Activated CD4-positive, alpha-beta T cell treated with anti-CD3 and anti-CD28 coated beads, Interleukin-2, amount 50 U/mL, for 24 hours (primary cell): ENCODE measurements at regions not wholly inside any gene's neighbourhood (a gene's known extent, or its start where the extent isn't known, plus 50 kb on each side); places are given as distances from the start of the nearest gene placed in this dataset.

Experiments used
- DNase-seq, 2 donors: peaks; one replicate each; pipeline ENCODE4 v3.0.0-alpha.2; 2020; ENCODE audit warnings: low read depth in 1 of 2, low spot score in 1 of 2

DNA sequence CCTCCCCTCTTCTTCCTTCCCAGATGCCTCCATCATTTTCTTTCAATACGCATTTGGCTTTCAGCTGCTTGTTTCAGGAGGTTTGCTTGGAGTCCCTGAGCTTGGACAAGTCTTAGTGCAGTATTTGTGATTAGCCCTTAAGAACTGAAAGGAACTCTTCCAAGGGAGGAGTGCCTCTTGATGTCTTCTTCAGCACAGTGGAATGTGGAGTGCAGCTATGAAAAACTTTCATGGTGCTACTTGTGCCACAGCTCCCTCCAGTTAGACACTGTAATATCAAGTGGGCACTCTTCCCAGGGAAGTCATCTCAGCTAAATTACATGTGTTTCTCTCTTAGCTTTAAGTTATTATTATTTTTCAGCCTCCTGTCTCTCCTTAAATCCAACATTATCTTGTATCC, 173.1 kb downstream of the NECTIN3 start:
- DNase-seq: no peak

DNA sequence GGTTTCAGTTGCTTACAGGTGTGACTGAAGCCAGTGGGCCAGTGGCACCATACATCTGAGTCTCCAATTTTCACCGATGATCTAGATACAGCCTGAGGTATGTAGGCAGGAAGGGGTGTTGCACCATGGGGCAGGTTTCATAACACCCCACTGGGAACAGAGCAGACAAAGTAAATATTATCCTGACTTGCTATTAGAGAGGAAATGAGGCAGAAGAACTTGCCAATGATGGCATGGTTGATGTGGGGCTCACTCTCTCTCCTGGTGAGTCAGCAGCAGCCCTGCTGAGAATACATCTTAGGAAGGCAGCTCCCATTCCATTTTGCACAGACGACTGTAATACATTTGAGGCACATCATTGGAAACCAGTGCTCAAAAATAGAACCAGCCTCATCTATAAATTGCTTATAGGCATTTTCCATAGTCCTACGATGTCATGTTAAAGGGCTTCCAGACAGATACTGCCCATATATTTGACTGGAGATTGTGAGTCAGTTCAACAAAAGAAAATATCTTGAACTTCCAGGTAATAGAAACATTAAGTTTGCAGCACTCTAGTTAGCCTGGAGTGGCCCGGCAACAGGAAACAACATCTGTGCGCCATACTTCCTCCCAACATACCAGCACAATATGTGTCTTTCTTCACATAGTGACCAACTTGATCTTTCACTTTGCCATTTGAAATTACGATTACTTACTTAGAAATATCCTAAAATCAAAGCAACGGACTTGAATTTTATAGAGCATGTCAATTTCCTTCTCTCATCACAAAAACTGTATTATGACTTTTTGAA, 175.5 kb downstream of the NECTIN3 start:
- no peak for DNase-seq

DNA sequence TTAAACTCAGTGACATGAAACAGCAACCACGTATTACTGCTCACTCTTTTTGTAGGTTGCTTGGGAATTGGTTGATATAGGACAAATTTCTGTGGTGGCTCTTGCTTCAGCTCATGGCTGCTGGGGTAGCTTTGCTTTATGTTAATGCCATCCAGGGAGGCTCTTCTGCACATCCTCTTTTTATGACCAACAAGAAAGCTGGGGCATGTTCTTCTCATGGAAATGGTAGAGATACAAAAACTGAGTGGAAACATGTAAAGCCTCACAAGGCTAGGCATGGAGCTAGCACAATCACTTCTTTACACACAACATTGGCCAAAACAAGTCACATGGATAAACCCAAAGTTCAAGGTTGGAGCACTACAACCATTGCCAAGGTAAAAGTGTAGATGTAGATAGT, 176.8 kb downstream of the NECTIN3 start:
- DNase-seq: no peak

DNA sequence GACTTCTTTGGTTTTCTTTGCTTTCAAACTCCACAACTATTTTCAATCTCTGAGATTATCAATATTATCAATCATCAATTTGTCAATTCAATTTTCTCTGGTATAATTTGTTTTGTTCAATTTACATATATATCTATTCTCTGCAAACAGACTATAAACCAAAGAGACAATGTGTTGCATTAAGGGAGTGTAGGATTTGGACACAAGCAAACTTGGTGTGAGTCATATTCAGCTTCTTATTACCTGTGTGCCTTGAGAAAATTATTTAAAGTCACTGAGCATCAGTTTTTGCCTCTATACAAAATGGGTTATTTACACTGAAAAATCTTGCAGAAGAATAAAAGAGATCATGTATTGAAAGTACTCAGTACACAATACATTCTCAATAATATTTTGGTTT, 177.8 kb downstream of the NECTIN3 start:
- DNase-seq: no peak

DNA sequence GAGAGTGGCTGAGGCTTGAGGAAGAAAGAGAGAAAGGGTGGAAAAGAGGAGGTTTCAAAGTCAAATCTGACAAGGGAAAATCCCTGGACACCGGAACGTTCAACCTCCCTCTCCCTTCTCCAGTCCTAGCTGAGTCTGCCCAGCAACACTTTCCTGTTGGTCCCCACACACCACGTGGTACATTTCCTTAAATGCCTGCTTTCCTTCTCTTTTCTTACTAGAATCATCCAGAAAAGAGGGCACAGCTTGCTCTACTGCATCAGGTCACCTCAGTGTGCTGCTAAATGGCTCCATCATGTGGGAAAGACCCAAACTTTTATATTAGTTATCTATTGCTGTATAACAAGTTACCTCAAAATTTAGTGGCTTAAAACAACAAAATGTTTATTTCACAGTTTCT, 181.2 kb downstream of the NECTIN3 start:
- DNase-seq: no peak

DNA sequence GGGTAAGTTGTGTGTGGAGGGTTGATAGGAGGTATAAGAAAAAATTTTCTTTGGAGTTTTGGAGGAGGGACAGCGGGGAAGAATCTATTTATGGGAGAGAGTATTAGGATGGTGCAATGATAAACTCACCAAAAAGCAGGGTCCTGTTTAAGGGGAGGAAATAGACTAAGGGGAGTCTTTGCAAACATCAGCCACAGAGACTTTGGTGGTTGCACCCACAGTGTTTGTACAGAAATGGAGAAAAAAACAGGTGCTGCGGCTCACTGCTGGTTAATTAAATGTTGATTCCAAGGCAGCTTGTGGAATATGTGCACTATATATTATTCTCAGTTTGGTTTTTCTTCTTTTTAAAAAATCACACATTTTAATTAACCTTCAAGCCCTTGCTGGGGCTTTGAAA, 182.1 kb downstream of the NECTIN3 start:
- DNase-seq: no peak

DNA sequence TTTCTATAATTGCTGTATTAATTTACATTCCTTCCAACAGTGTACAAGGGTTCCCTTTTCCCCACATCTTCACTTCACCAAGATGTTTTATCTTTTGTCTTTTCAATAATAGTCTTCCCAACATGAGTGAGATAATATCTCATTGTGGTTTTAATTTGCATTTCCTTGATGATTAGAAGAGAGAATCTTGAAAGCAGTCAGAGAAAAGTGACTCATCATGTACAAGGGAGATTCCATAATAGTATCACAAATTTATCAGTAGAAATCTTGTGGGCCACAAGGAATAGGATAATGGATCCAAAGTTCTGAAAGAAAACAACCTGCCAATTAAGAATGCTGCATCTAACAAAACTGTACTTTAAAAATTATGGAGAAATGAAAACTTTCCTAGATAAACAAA, 189.3 kb downstream of the NECTIN3 start:
- no peak for DNase-seq

DNA sequence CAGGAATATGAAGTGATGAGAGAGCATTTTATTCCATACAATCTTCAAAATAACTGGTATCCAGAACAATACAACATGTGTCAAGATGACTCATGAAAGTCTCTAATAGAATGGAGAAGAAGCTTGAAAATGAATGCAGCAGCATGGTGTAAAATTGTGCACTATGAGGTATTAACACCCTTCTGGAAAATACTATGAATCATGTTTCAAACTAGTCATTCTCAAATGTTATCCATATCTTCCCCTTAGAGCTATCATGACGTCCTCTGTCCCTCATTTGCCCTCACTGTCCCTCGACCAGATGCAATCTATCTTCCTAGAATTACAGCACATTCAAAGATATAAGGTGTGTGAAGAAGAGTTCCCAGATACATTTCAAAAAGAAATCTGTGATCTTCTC, 198.2 kb downstream of the NECTIN3 start:
- DNase-seq: no peak

DNA sequence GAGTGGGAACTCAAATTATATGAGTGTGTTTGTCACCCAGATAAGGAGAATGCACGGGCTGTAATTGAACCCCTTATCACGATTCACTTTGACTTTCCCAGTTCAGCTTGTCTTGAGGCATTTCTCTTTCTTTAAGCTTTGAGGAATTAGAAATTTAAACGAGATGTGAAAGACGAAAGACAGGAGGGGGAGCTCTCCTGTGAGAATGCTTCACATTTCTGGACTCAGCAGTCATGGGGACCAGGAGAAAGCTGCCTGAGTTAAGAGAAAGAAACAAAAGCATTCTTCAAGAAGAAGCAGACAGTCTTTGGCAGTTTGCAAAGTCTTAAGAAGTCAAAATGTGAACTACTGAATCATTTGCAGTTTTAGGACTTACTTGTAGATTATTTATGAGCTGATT, 205.6 kb downstream of the NECTIN3 start:
- no peak for DNase-seq

DNA sequence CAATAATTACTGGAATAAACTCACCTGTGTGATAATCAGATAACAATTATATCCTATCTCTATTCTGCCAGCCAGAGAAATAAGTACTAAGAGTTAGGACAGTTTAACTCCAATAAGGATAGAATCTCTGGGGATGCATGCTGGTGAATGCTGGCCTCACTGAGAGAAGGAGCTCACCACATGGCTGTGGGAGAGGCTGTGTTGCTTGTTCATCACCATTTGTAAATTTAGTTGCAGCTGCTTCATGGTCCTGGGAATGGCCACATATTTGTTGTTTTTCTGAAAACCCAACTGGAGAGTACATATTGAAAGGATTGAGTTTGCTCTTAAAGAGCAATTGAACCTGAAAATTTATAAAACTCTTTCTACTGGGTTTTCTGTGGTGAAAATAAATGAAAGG, 207.3 kb downstream of the NECTIN3 start:
- no peak for DNase-seq

DNA sequence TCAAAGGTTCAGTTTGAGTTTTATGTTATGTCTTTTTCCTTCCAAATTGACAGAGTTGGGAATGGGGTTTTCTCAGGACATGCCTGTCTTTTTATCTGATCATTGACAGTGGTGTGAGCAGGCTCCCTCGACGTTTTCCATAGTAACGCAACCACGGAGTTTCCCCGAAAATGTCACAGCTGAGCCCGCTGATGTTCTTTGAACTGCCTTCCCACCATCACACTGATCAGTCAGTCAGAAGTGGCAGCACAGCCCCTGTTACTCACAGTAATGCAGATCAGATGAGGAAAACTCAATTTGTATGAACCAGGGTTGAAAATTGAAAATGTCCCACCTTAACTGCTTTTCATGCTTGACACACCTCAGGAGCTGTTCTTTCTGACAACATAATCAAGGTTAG, 210.4 kb downstream of the NECTIN3 start:
- no peak for DNase-seq

DNA sequence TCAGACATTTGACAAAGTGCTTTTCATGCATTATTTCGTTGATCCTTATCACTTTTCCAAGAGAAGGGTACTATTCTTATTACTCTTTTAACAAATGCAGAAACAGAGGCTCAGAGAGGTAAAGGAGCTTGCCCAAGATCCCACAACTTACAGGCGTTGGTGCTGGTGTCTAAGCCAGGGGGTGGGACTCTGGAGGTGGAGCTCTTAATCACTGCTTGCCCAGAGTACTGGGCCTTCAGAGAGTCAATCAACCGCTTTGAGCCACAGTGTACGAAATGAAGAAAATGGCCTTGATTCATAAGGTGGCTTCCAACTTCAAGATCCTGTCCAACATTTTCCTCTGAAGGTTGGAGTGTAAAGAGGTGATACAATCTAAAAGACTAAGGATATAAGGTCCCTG, 211.5 kb downstream of the NECTIN3 start:
- DNase-seq: no peak

DNA sequence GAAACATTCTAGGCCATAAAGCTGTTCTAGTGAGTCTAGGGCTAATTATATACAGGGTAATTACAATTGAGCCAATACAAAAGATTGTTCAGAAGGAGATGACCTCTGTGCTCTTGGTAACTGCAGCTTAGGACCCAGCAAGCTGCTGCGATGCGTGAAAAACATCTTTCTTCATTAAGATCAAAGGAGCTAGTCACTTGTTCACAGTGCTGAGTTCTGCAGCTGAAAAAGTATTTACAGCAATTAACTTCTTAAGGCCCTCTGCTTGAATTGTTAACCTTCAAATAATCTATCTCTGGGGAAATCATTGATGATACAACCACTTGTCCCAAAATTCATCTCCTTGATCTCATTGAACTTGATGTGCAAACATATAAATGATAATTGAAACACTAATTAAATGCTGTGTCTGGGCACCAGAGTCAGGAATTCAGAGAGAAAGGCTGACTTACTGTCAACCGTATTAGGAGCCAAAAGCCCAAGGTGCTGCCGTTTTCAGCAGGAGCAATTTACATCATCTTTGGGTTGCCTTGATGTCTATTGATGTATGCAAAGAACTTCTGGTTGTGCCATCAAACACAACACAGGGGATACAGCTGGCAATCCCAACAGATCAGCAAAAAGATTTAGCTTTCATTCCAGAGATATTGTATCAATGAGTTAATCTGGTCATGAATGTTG, 213.0 kb downstream of the NECTIN3 start:
- no peak for DNase-seq

DNA sequence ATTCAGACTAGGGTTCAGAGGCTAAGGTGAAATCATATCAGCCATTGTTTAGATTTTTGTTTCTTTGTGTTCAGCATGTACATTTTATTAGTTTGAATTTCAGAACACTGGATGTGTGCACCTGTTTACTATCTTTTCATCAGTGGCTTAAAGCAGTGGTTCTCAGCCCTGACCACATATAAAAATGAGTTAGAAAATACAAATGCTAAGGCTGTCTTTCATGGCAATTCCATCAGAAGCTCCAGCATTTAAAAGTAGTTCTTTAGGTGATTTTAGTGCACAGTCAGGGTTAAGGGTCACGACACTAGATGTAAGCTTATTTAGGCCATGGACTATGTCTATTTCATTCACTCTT, 213.5 kb downstream of the NECTIN3 start:
- no peak for DNase-seq

DNA sequence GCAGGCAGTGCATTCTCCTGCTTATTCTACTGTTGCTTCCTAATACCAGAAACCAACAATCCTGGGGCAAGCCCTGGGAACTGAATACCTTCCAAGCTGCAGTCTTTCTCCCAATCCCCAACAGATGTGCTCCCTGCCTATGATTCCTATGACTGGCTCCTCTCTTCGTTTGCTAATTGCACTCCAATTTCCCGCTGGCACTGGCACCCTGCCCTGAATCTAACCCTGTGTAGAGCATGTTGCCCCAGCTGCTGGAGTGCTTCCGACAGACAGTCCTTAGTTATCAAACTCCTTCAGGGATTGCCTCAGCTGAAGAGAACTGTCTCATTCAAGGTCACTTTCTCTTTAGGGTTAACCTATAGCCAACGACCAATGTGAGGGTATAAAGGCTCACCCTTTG, 214.1 kb downstream of the NECTIN3 start:
- no peak for DNase-seq

DNA sequence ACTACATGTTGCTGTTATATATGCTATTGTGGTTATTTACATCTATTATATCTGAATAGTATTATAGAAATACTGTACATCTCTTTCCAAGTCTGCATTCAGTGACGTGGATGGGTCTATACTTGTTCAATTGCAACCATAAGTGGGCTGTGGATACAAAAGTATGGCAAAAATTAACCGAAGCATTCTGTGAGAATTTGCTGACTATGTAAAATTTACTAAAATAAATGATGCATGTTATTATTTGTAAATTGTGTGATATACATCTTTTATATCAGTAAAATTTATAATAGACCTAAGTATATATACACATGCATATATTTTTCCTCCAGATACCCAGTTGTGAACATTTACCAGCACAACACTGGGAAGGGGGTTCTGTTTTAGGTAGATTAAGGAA, 215.1 kb downstream of the NECTIN3 start:
- no peak for DNase-seq

DNA sequence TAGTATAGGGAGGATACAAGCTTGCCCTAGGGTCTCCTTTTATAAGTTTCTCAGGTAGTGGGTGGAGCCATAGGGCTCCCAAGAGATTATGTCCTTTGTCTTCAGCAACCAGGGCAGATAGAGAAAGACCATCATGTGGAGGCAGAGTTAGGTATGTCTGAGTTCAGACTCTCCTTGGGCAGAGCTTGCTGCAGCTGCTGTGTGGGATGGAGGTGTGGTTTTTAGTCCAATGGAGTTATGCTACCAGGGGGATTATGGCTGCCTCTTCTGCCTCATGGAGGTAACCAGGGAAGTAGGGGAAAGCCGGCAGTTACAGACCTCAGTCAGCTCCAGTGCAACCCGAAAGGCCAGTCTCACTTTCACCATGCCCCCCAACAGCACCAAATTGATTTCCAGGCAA, 220.5 kb downstream of the NECTIN3 start:
- no peak for DNase-seq

DNA sequence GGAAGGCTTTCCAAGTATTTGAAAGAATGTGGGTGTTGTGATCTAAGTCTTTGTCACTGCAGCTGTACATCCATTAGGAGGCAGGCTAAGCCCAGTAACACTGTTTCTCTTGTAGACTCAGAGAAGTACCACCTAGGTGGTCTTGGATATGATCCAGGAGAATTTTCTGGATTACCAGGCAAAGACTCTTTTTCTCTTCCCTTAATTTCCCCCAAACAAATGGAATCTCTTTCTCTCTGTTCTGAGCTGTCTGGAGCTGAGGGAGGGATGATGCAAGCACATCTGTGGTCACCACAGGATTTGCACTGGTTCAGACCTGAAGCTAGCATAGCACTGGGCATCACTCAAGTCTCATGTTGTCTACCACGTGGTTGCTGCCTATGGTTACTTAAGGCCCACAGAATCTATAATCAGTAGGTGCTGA, 227.6 kb downstream of the NECTIN3 start:
- no peak for DNase-seq

DNA sequence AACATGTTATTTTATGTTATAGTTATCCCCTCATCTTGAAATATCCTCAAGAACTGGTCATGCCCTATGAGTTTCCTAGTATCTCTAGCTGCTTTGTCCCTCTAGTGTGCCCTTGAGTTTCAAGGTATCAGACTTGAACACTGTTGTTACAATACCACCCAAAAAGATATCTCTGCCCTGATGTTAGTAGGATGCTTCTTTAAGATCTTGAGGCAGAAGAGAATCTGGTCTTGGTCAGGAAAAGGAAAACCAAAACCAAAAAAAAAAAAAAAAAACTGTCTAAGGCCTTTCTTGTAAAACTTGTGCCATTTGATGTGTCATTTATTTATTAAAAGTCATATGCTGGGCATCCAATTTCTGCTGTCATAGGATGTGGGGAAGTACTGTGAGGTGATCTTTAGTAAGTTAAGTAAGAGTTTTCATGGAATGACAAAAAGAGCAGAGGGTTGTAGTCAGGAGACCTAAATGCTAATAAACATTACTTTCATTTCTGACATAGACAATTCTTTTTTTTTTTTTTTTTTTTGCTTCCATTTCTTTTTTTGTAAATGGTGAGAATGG, 229.7 kb downstream of the NECTIN3 start:
- DNase-seq: no peak

DNA sequence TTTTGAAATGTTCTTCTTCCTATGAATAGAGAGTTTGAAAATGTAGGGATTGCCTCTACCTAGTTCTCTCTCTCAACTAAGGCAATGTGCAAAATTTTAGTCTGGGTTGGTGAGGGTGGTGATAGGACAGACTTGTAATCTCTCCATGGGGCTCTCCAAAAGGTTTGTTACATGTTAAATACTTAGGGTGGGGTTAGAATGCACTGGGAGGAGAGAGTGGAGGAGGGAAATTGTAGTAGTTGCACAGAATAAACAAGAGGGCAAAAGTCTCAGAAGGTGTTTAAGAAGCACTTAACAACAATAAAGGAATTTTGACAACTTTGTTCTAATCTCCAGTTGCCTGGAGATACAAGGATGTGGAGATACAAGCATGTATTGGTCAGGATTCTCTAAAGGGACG, 230.4 kb downstream of the NECTIN3 start:
- no peak for DNase-seq

DNA sequence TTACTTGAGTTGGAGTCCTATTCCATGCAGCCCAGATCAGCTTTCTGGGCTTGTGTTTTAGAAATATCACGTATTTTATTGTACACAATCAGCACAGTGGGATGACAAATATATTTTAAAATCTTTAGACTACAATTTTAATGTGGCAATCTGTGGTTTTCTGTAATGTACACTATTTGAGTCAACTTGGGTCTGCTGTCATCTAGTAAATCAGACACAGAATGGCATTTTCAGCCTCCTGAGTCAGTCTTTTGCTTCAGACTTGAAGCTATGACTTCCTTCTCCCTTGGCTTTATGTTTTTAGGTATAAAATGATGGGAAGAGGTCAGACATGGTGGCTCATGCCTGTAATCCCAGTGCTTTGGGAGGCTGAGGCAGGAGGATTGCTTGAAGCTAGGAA, 232.1 kb downstream of the NECTIN3 start:
- DNase-seq: no peak

DNA sequence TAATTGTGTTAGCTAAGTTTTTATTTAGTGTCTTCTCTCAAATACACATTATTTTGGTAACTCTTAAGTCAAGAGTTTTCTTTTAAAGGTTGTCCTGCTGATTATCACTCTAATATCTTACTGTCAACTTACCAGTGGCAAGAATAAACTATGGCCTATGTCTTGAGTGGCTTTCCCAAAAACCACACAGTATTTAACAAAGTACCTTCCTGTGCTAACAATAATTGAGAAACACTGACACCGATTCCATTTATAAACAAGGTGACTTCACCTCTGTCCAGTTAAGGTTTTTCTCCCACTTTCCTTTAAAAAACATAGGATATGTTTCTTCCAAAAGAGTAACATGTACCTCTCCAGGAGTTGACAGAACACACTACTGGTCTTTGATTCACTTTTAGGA, 234.3 kb upstream of the CD96 start:
- DNase-seq: no peak

DNA sequence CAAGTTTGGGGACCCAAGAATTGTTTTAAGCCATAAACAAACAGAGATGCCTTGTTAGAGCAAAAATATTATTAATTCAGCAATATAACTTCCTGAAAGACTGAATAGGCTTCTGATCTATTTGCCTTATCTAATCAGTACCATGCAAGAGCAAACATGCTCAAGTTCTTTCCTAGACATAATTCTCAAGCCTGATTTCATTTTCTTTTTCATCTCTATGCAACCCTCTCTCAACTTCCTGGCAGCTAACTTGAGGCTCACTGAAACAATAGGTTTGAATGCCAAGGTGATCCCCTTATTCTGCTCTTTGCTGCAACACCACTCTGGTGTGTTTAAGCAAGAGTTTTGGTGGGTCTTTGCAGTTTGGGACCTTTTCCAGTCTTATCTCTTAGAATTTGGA, 230.9 kb upstream of the CD96 start:
- no peak for DNase-seq
